HFFc6 (cell line): ENCODE measurements at regions not wholly inside any gene's neighbourhood (a gene's known extent, or its start where the extent isn't known, plus 50 kb on each side); places are given as distances from the start of the nearest gene placed in this dataset.
A peak's percentile ranks its signal among the peaks of the same experiment; 100 is the strongest.

Experiments
- DNase-seq: peaks from one replicate; pipeline ENCODE4 v3.0.0-alpha.2; 2018
- H3K27ac Mint-ChIP-seq: 2 replicates; pipeline ENCODE4 v1.8.0; 2020; ENCODE audit warnings: mild to moderate bottlenecking, mixed read lengths
- H3K27me3 Mint-ChIP-seq: 2 replicates; pipeline ENCODE4 v1.8.0; 2021; ENCODE audit warnings: mild to moderate bottlenecking, moderate library complexity, mixed read lengths; ENCODE audit not compliant: insufficient read depth
- H3K36me3 Mint-ChIP-seq: 2 replicates; pipeline ENCODE4 v1.8.0; 2021; ENCODE audit warnings: low read depth, mixed read lengths
- H3K4me1 Mint-ChIP-seq: 2 replicates; pipeline ENCODE4 v1.8.0; 2020; ENCODE audit warnings: low read depth, mixed read lengths
- H3K4me3 Mint-ChIP-seq: 2 replicates; pipeline ENCODE4 v1.8.0; 2020; ENCODE audit warnings: mild to moderate bottlenecking, moderate library complexity, mixed read lengths
- H3K9me3 Mint-ChIP-seq: 2 replicates; pipeline ENCODE4 v1.8.0; 2020; ENCODE audit warnings: mild to moderate bottlenecking, mixed read lengths
- TF ChIP-seq, protein P1 (sequence below): fragments of 200-600 bp; sonication (generic); IDR thresholded peaks from 2 replicates; pipeline ENCODE4 v1.5.0; 2021; ENCODE audit warnings: antibody characterized with exemption, mild to moderate bottlenecking

GRCh38 chr12:104823985-104824461 lies 134.1 kb downstream of the SLC41A2 start:
- H3K36me3 Mint-ChIP-seq = peaks cover 9% of the 10 kb centered on the region; the same call in 1 of the 2 replicates
- H3K27ac Mint-ChIP-seq = no peak overlapping the region
- no peak overlapping the region for H3K4me3 Mint-ChIP-seq
- peaks cover 2% of the 10 kb centered on the region for H3K27me3 Mint-ChIP-seq
- no peaks in the 10 kb centered on the region for H3K4me1 Mint-ChIP-seq
- TF ChIP-seq, protein P1, sequence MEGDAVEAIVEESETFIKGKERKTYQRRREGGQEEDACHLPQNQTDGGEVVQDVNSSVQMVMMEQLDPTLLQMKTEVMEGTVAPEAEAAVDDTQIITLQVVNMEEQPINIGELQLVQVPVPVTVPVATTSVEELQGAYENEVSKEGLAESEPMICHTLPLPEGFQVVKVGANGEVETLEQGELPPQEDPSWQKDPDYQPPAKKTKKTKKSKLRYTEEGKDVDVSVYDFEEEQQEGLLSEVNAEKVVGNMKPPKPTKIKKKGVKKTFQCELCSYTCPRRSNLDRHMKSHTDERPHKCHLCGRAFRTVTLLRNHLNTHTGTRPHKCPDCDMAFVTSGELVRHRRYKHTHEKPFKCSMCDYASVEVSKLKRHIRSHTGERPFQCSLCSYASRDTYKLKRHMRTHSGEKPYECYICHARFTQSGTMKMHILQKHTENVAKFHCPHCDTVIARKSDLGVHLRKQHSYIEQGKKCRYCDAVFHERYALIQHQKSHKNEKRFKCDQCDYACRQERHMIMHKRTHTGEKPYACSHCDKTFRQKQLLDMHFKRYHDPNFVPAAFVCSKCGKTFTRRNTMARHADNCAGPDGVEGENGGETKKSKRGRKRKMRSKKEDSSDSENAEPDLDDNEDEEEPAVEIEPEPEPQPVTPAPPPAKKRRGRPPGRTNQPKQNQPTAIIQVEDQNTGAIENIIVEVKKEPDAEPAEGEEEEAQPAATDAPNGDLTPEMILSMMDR = no peak
- peaks cover 6% of the 10 kb centered on the region; the same call in 1 of the 2 replicates for H3K9me3 Mint-ChIP-seq
- DNase-seq = no peak

GRCh38 chr12:104822941-104823340 lies 135.1 kb downstream of the SLC41A2 start:
- TF ChIP-seq, protein P1 = no peak
- no peak overlapping the region for H3K27ac Mint-ChIP-seq
- no peak for DNase-seq
- H3K4me1 Mint-ChIP-seq = no peaks in the 10 kb centered on the region
- H3K9me3 Mint-ChIP-seq = peaks cover 6% of the 10 kb centered on the region; the same call in 1 of the 2 replicates
- H3K36me3 Mint-ChIP-seq = peaks cover 9% of the 10 kb centered on the region; the same call in 1 of the 2 replicates
- H3K4me3 Mint-ChIP-seq = no peak overlapping the region
- H3K27me3 Mint-ChIP-seq = peaks cover 2% of the 10 kb centered on the region

DNA sequence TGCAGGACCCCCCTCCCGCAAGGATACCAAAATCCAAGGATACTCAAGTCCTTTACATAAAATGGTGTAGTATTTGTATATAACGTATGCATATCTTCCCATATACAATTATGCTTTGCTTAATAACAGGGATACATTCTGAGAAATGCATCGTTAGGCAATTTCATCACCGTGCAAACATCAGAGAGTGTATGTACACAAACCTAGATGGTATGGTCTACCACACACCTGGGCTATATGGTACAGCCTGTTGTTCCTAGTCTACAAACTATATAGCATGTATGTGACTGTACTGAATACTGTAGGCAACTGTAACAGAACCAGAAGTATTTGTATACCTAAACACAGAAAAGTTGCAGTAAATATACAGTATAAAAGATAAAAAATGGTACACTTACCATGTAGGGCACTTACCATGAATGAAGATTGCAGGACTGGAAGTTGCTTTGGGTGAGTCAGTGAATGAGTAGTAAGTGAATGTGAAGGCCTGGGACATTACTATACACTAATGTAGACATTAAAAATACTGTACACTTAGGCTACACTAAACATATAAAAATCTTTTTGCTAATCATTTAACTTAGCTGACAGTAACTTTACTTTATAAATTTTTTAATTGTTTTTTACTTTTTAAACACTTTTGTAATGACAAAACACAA lies 141.1 kb downstream of the SLC41A2 start:
- Mint-ChIP-seq H3K4me1 (peaks cover 9% of the 10 kb centered on the region; the same call in 1 of the 2 replicates), H3K9me3 (no peaks in the 10 kb centered on the region)

DNA sequence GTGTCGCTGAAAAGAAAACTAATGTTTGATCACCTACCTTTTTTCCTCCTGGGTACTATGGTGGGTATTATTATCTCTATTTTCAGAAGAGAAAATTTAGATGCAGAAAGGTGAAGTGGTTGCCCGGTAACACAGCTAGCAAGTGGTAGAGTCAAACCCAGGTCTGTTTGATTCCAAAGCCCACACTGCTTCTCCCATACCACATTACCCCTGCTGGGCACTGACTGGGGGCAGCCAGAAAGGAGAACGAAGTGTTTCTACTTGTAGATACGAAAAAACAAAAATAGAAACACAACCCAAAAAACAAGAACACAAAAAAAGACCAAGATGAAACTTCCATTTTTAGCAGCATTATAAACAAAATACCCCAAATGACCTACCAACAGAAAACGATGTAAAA lies 142.2 kb downstream of the SLC41A2 start:
- no peak for DNase-seq
- Mint-ChIP-seq H3K4me1 (peaks cover 9% of the 10 kb centered on the region; the same call in 1 of the 2 replicates), H3K4me3 (no peak overlapping the region), H3K27ac (no peak overlapping the region), H3K27me3 (no peaks in the 10 kb centered on the region; the same call in 1 of the 2 replicates), H3K9me3 (no peaks in the 10 kb centered on the region), H3K36me3 (no peaks in the 10 kb centered on the region)
- TF ChIP-seq, protein P1 = no peak

More for the DNA sequence above, 141.1 kb downstream of the SLC41A2 start:
- H3K4me3 Mint-ChIP-seq = no peak overlapping the region
- TF ChIP-seq, protein P1 = no peak
- no peaks in the 10 kb centered on the region for H3K36me3 Mint-ChIP-seq
- no peaks in the 10 kb centered on the region; the same call in 1 of the 2 replicates for H3K27me3 Mint-ChIP-seq
- H3K27ac Mint-ChIP-seq = no peak overlapping the region
- peak; percentile 13 for DNase-seq

GRCh38 chr12:104814944-104815343 lies 143.1 kb downstream of the SLC41A2 start:
- TF ChIP-seq, protein P1 = no peak
- H3K4me3 Mint-ChIP-seq = no peak overlapping the region
- no peaks in the 10 kb centered on the region; the same call in 1 of the 2 replicates for H3K27me3 Mint-ChIP-seq
- no peak for DNase-seq
- H3K9me3 Mint-ChIP-seq = no peaks in the 10 kb centered on the region
- no peaks in the 10 kb centered on the region for H3K36me3 Mint-ChIP-seq
- H3K4me1 Mint-ChIP-seq = peaks cover 9% of the 10 kb centered on the region; the same call in 1 of the 2 replicates
- no peak overlapping the region for H3K27ac Mint-ChIP-seq
